ENCODE measurements at regions not wholly inside any gene's neighbourhood (a gene's known extent, or its start where the extent isn't known, plus 50 kb on each side); places are given as distances from the start of the nearest gene placed in this dataset.

DNA sequence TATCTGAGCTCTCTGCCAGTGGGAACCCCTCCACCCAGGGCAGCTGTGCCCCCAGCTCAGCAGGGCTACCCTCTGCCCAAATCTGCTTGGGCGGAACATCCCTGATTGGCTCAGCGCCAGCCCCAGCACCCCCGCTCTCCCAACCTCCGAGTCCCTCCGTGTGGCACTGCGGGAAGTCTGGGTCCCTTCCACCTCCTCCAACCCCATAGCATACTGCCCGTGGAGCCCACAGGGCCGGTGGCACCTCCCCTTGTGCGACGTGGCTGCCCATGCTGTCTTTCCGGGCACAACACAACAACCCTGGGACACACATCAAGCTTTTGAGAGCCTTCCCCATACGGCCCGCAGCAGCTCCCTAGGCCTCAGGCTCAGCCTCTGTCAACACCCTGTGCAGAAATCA is 55.8 kb upstream of the NCK2 start:
- CTCF ChIA-PET, result no interaction called here
- intact Hi-C loops (cut with micrococcal nuclease; ENCODE audit: unreplicated experiment), result no loop called here
- TF ChIP-seq, protein P1, sequence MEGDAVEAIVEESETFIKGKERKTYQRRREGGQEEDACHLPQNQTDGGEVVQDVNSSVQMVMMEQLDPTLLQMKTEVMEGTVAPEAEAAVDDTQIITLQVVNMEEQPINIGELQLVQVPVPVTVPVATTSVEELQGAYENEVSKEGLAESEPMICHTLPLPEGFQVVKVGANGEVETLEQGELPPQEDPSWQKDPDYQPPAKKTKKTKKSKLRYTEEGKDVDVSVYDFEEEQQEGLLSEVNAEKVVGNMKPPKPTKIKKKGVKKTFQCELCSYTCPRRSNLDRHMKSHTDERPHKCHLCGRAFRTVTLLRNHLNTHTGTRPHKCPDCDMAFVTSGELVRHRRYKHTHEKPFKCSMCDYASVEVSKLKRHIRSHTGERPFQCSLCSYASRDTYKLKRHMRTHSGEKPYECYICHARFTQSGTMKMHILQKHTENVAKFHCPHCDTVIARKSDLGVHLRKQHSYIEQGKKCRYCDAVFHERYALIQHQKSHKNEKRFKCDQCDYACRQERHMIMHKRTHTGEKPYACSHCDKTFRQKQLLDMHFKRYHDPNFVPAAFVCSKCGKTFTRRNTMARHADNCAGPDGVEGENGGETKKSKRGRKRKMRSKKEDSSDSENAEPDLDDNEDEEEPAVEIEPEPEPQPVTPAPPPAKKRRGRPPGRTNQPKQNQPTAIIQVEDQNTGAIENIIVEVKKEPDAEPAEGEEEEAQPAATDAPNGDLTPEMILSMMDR (conservative IDR thresholded peaks at IDR 0.05; ENCODE audit: low read depth, low read length), result no peak
- TF ChIP-seq EZH2 (IDR thresholded peaks at IDR 0.05; ENCODE audit: borderline replicate concordance, low read depth, low read length, poor library complexity, severe bottlenecking), result no peak
- H3K27me3 ChIP-seq (replicated peaks; ENCODE audit: insufficient read depth, low read depth, low read length, poor library complexity), result no peaks in the 10 kb centered on the region
- no peak overlapping the region for H3K4me3 ChIP-seq (ENCODE audit: low read depth, low read length, poor library complexity, severe bottlenecking)
- H3K4me1 ChIP-seq (ENCODE audit: insufficient read depth, low read length, poor library complexity, severe bottlenecking), result no peaks in the 10 kb centered on the region
- DNase-seq (ENCODE audit: low spot score), result no peak
- POLR2A ChIA-PET (ENCODE audit: low non-redundant PET), result no interaction called here
- H3K9me3 ChIP-seq (ENCODE audit: low read depth, low read length, poor library complexity, severe bottlenecking), result no peaks in the 10 kb centered on the region
- BruUV-seq (replicated peaks), result no TSS peak
- no peaks in the 10 kb centered on the region for H3K36me3 ChIP-seq (ENCODE audit: insufficient read depth, low read length, poor library complexity, severe bottlenecking)
- no peak overlapping the region for H3K27ac ChIP-seq (ENCODE audit: low read depth, low read length, poor library complexity, severe bottlenecking)

DNA sequence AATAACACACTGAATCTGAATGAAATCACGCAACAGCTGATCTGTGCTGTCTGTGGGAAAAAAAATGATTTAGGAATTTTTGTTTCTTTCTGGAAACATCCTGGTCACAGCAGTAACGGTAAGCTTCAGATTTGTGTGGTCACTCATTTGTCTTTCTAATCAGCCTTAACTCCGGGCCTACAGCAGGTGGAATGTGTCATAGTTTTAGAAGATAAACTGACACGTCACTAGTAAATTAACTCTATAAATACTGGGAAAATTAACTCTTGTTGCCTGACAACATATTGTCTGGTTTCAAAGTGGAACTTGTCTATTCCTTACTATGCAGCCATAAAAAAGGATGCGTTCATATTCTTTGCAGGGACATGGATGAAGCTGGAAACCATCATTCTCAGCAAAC is 58.1 kb upstream of the NCK2 start:
- POLR2A ChIA-PET (ENCODE audit: low non-redundant PET), result no interaction called here
- no TSS peak for BruUV-seq (replicated peaks)

DNA sequence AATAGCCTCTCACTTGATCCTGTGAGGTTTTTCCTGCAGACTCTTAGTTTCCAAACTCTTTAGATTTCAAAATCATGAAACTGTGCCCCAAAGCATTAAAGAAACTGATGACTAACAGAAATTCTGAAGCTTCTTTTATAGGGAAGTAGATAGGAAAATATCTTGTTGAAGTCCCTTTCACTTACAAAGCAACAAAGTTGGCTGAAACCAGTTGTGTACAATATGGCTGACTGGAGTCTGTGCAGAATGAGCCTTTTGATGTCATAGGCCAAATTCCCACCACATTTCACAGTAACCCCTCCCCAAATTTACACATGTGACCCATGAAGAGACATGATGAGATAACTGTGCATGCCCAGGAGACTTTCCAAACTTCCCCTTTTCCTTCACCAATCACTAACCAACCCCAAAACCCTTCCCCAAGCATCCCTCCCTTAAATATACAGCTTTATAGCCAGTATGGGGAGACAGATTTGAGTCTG is 61.7 kb upstream of the NCK2 start:
- TF ChIP-seq, protein P1 (conservative IDR thresholded peaks at IDR 0.05; ENCODE audit: low read depth, low read length), result no peak
- no peak for TF ChIP-seq EZH2 (IDR thresholded peaks at IDR 0.05; ENCODE audit: borderline replicate concordance, low read depth, low read length, poor library complexity, severe bottlenecking)
- Histone ChIP-seq H3K27me3 (replicated peaks; ENCODE audit: insufficient read depth, low read depth, low read length, poor library complexity) (peaks cover 18% of the 10 kb centered on the region), H3K27ac (ENCODE audit: low read depth, low read length, poor library complexity, severe bottlenecking) (no peak overlapping the region), H3K36me3 (ENCODE audit: insufficient read depth, low read length, poor library complexity, severe bottlenecking) (no peaks in the 10 kb centered on the region), H3K9me3 (ENCODE audit: low read depth, low read length, poor library complexity, severe bottlenecking) (no peaks in the 10 kb centered on the region), H3K4me1 (ENCODE audit: insufficient read depth, low read length, poor library complexity, severe bottlenecking) (no peaks in the 10 kb centered on the region), H3K4me3 (ENCODE audit: low read depth, low read length, poor library complexity, severe bottlenecking) (no peak overlapping the region)
- ChIA-PET POLR2A (ENCODE audit: low non-redundant PET) (no interaction called here), CTCF (no interaction called here)
- no TSS peak for BruUV-seq (replicated peaks)
- intact Hi-C loops (cut with micrococcal nuclease; ENCODE audit: unreplicated experiment), result no loop called here
- DNase-seq (ENCODE audit: low spot score), result no peak

More for the DNA sequence above, 58.1 kb upstream of the NCK2 start:
- no peaks in the 10 kb centered on the region for H3K36me3 ChIP-seq (ENCODE audit: insufficient read depth, low read length, poor library complexity, severe bottlenecking)
- H3K9me3 ChIP-seq (ENCODE audit: low read depth, low read length, poor library complexity, severe bottlenecking), result no peaks in the 10 kb centered on the region
- H3K27me3 ChIP-seq (replicated peaks; ENCODE audit: insufficient read depth, low read depth, low read length, poor library complexity), result peaks cover 7% of the 10 kb centered on the region
- intact Hi-C loops (cut with micrococcal nuclease; ENCODE audit: unreplicated experiment), result no loop called here
- no peak overlapping the region for H3K27ac ChIP-seq (ENCODE audit: low read depth, low read length, poor library complexity, severe bottlenecking)
- no peak overlapping the region for H3K4me3 ChIP-seq (ENCODE audit: low read depth, low read length, poor library complexity, severe bottlenecking)
- CTCF ChIA-PET, result no interaction called here
- no peaks in the 10 kb centered on the region for H3K4me1 ChIP-seq (ENCODE audit: insufficient read depth, low read length, poor library complexity, severe bottlenecking)
- no peak for DNase-seq (ENCODE audit: low spot score)
- TF ChIP-seq, protein P1 (conservative IDR thresholded peaks at IDR 0.05; ENCODE audit: low read depth, low read length), result no peak
- TF ChIP-seq EZH2 (IDR thresholded peaks at IDR 0.05; ENCODE audit: borderline replicate concordance, low read depth, low read length, poor library complexity, severe bottlenecking), result no peak
